ENCODE measurements at regions not wholly inside any gene's neighbourhood (a gene's known extent, or its start where the extent isn't known, plus 50 kb on each side); places are given as distances from the start of the nearest gene placed in this dataset.
A peak's percentile ranks its signal among the peaks of the same experiment; 100 is the strongest.

- H3K4me3 ChIP-seq (replicated peaks in 1 of 3) = no peak overlapping the region
- peaks cover 0 to 4% of the 10 kb centered on the region in 2 donors for H3K4me1 ChIP-seq
- intact Hi-C loops (cut with DNase I) = no loop called here
- DNase-seq = peak; percentile 66 to 71
- H3K36me3 ChIP-seq = no peaks in the 10 kb centered on the region
- H3K27ac ChIP-seq = no peak overlapping the region
- 45 to 49% methylated on average over 15 of the region's 15 CpGs for WGBS, 2 donors
- H3K9me3 ChIP-seq = no peaks in the 10 kb centered on the region
- no peaks in the 10 kb centered on the region for H3K27me3 ChIP-seq
- TF ChIP-seq CTCF (IDR thresholded peaks at IDR 0.05) (peak in 1 of 6 experiments; percentile 8), POLR2A (IDR thresholded peaks at IDR 0.05) (no peak)
Measured at GRCh38 chr20:21564127-21564773, 50.4 kb upstream of the NKX2-2 start.
